Gastroesophageal sphincter (tissue), 3 donors: ENCODE measurements at regions not wholly inside any gene's neighbourhood (a gene's known extent, or its start where the extent isn't known, plus 50 kb on each side); places are given as distances from the start of the nearest gene placed in this dataset.

Source experiments
- CTCF ChIP-seq, 4 experiments: fragments of 200-600 bp in 2 of 4; fragments of 450-650 bp in 2 of 4; sonication (generic) in 1 of 4; IDR thresholded peaks; one replicate each; pipeline ENCODE4 v1.5.1; 2017 to 2019; ENCODE audit warnings: antibody characterized with exemption in 4 of 4, mild to moderate bottlenecking in 2 of 4, moderate library complexity in 2 of 4
- POLR2A ChIP-seq, 2 donors: fragments of 450-650 bp; IDR thresholded peaks; one replicate each; pipeline ENCODE4 v1.6.1; 2017; ENCODE audit warnings: antibody characterized with exemption in 2 of 2, mild to moderate bottlenecking in 2 of 2, moderate library complexity in 1 of 2

GRCh38 chr16:85436207-85436606 lies 176.9 kb upstream of the GSE1 start:
- TF ChIP-seq POLR2A (IDR thresholded peaks at IDR 0.05) (no peak), CTCF (IDR thresholded peaks at IDR 0.05) (no peak)
